Esophagus muscularis mucosa (tissue), 3 donors: ENCODE measurements at regions not wholly inside any gene's neighbourhood (a gene's known extent, or its start where the extent isn't known, plus 50 kb on each side); places are given as distances from the start of the nearest gene placed in this dataset.

Experiments
- CTCF ChIP-seq, 3 experiments: fragments of 200-600 bp in 2 of 3; fragments of 450-650 bp in 1 of 3; sonication (generic) in 2 of 3; IDR thresholded peaks; one replicate each; pipeline ENCODE4 v1.5.1; 2017 to 2019; ENCODE audit warnings: antibody characterized with exemption in 3 of 3, mild to moderate bottlenecking in 2 of 3, moderate library complexity in 1 of 3
- POLR2AphosphoS5 ChIP-seq, 2 donors: sonication (generic); formaldehyde crosslinking; IDR thresholded peaks; one replicate each; pipeline ENCODE4 v1.6.1; 2017; ENCODE audit warnings: antibody characterized with exemption in 2 of 2

- TF ChIP-seq CTCF (IDR thresholded peaks at IDR 0.05), result no peak
- TF ChIP-seq POLR2AphosphoS5 (IDR thresholded peaks at IDR 0.05), result no peak
Measured at GRCh38 chr12:67151886-67152285, 117.3 kb upstream of the CAND1 start.
